NCI-H446 treated with DMSO at 0.1 percent for 48 hours (cell line): ENCODE measurements at regions not wholly inside any gene's neighbourhood (a gene's known extent, or its start where the extent isn't known, plus 50 kb on each side); places are given as distances from the start of the nearest gene placed in this dataset.

ENCODE experiments used
- DNase-seq: peaks from one replicate; lab custom pipeline; 2025; lab: John Stamatoyannopoulos, UW

DNA sequence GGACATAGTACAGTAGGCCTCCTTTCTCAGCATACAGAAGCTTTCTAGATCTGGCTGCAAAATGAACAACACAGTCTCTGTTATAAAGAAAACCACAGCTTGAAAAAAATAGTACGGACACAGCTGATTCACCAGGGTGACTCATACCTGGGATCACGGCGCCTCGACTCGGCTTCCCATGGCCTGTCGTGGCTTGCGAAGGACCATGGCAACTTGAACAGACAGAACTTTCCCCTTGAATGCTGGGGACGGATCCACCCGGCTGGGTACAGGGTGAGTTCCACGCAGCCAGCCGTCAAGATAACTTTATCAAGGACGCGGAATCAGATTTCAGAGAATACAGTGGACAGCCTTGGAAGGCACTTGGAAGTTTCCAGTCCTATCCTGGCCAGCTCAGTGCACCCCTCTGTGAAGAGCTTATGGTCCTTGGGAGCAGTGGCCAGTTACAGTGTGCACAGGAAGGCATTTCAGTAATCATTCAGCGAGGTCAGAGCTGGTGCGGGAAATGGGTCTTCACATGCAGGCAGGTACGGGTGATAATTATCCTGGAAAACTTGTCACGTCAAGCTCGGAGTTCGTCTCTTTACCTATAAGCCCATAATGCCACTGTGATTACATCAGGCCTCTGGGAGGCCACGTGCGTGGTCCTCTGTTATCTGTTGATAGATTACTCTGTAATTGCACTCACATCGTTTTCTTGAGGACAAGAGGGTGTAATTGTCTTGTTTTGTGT is 57.9 kb upstream of the MAF start:
- DNase-seq, result no peak

DNA sequence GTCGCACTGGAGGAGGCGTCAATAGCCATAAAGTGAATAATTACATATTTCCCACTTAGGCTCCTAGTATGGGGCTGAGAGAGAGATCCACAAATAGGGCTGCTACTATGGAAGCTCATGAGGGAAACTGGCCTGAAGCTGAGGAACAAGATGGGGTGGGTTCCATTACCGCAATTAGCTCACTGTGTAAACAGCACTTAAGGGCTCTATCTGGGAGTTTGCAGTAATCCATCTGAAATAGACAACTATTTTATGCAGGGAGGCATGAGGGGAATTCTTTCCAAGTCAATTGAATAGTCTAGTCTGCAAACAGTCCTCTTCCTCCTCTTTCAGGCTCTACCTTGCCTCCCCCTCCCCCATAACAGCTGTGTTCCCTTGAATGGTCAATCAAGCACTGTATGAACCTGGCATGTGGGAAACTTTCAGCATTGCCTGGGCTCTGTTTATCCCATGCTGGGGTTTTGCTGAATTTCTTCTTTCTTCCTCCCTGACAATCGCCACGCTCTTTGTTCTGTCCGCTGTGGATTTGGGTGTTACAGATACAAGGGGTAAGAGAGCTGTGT is 56.1 kb upstream of the MAF start:
- no peak for DNase-seq

DNA sequence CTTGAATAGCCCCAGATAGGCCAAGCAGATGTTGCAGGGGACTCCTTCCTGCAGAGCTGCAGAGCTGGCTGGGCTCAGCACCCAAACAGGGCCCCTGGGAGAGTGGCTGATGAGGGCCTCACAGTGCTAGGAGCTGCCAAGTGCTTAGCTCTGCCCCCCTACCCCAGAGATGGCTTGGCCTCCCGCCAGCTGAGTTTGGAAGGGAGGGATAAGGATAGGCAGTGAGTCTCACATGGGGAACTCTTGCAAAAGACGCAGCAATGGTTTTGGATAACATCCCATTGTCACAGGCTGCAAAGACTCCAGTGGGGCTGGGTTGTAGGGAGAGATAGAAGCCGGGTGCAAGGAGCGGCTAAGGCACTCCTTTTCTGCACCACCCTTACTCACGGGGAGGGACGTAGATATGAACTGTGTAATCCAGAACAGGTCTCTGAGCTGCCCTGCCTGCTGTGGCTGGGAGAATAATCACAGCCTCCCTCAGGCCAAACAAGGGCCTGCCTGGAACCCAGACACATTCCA is 52.9 kb upstream of the MAF start:
- DNase-seq, result no peak

GRCh38 chr16:79651363-79651762 is 50.8 kb upstream of the MAF start:
- DNase-seq, result no peak
